H1 (cell line): ENCODE measurements at regions not wholly inside any gene's neighbourhood (a gene's known extent, or its start where the extent isn't known, plus 50 kb on each side); places are given as distances from the start of the nearest gene placed in this dataset.

Experiments
- CTCF ChIA-PET: fragments of 300-600 bp; sonication (Branson Sonifier 250); formaldehyde crosslinking; loops from one replicate; lab custom pipeline; 2021; ENCODE audit not compliant: partially characterized antibody; lab: Charles Lee
- POLR2A ChIA-PET: fragments of 300-600 bp; sonication (Branson Sonifier 250); formaldehyde crosslinking; loops from one replicate; lab custom pipeline; 2021; ENCODE audit warnings: inconsistent platforms; ENCODE audit not compliant: partially characterized antibody; lab: Charles Lee
- DNase-seq, 2 experiments: peaks; one replicate each; pipeline versions ENCODE4 v3.0.0 to v3.0.0-alpha.2; 2010 to 2022; ENCODE audit warnings: low spot score in 2 of 2, low read depth in 1 of 2, mixed read lengths in 1 of 2
- FAIRE-seq: peaks from 2 replicates; lab custom pipeline; 2011; peaks lifted over from hg19 to GRCh38; lab: Jason Lieb, UNC
- H2AFZ ChIP-seq: 2 replicates; pipeline ENCODE4 v1.8.1; 2012; ENCODE audit warnings: low read length, inconsistent platforms
- H2AK5ac ChIP-seq: 2 replicates; pipeline ENCODE4 v1.6.1; 2013; ENCODE audit warnings: low read depth, low read length
- H2BK120ac ChIP-seq: replicated peaks from 2 replicates; pipeline ENCODE3; 2013; ENCODE audit warnings: low read depth, low read length, inconsistent platforms
- H2BK12ac ChIP-seq: 2 replicates; pipeline ENCODE4 v1.6.1; 2013; ENCODE audit warnings: low read depth, low read length
- H2BK15ac ChIP-seq: 2 replicates; pipeline ENCODE4 v1.6.1; 2013; ENCODE audit warnings: low read length
- H2BK20ac ChIP-seq: 2 replicates; pipeline ENCODE4 v1.6.1; 2013; ENCODE audit warnings: low read length
- H2BK5ac ChIP-seq: 2 replicates; pipeline ENCODE4 v1.6.1; 2013; ENCODE audit warnings: low read depth, low read length
- H3K14ac ChIP-seq: 2 replicates; pipeline ENCODE4 v1.6.1; 2013; ENCODE audit warnings: inconsistent platforms; ENCODE audit not compliant: insufficient read length
- H3K18ac ChIP-seq: 2 replicates; pipeline ENCODE4 v1.6.1; 2013; ENCODE audit warnings: low read length; ENCODE audit errors: extremely low read depth
- H3K23ac ChIP-seq: 2 replicates; pipeline ENCODE4 v1.6.1; 2013; ENCODE audit warnings: inconsistent platforms; ENCODE audit not compliant: insufficient read length
- H3K23me2 ChIP-seq: 2 replicates; pipeline ENCODE4 v1.6.1; 2013; ENCODE audit warnings: low read depth, low read length
- H3K27ac ChIP-seq: 2 replicates; pipeline ENCODE4 v1.6.1; 2011; ENCODE audit warnings: low read depth, low read length, inconsistent platforms
- H3K27me3 ChIP-seq, 4 experiments: replicated peaks in 1 of 4; 1 replicate in 1 of 4; 2 replicates in 3 of 4; pipeline versions ENCODE4 v1.6.1 to v1.8.1; 2011 to 2013; ENCODE audit warnings: low read length in 3 of 4, mild to moderate bottlenecking in 3 of 4, inconsistent platforms in 2 of 4, mixed read lengths in 2 of 4, moderate library complexity in 1 of 4; ENCODE audit not compliant: control insufficient read depth in 3 of 4, insufficient read depth in 3 of 4; ENCODE audit errors: extremely low read depth in 1 of 4
- H3K36me3 ChIP-seq, 4 experiments: 2 replicates each; pipeline versions ENCODE4 v1.6.1 to v1.8.1; 2011 to 2013; ENCODE audit warnings: mild to moderate bottlenecking in 4 of 4, low read length in 3 of 4, moderate library complexity in 2 of 4, control low read depth in 1 of 4, inconsistent platforms in 1 of 4; ENCODE audit not compliant: insufficient read depth in 4 of 4, control insufficient read depth in 2 of 4
- H3K4ac ChIP-seq: replicated peaks from 2 replicates; pipeline ENCODE3; 2013; ENCODE audit warnings: low read length, low read depth, mixed read lengths, inconsistent platforms; ENCODE audit not compliant: insufficient read length
- H3K4me1 ChIP-seq, 4 experiments: replicated peaks in 1 of 4; 1 replicate in 1 of 4; 2 replicates in 3 of 4; pipeline versions ENCODE4 v1.6.1 to v1.8.1; 2011 to 2013; ENCODE audit warnings: low read length in 3 of 4, inconsistent platforms in 2 of 4, mixed read lengths in 1 of 4; ENCODE audit not compliant: insufficient read depth in 4 of 4, control insufficient read depth in 3 of 4
- H3K4me2 ChIP-seq, 2 experiments: 2 replicates each; pipeline versions ENCODE4 v1.6.1 to v1.8.1; 2011 to 2013; ENCODE audit warnings: low read depth in 2 of 2, low read length in 2 of 2, control low read depth in 1 of 2, inconsistent platforms in 1 of 2, mild to moderate bottlenecking in 1 of 2; ENCODE audit not compliant: insufficient read depth in 1 of 2
- H3K4me3 ChIP-seq, 4 experiments: fragments of 200-600, 300-600 bp in 1 of 4; sonication (generic), shearing (Covaris generic), sonication (Bioruptor Twin) in 1 of 4; 2 replicates each; pipeline versions ENCODE4 v1.5.1 to v1.8.1; 2011 to 2016; ENCODE audit warnings: low read length in 4 of 4, low read depth in 3 of 4, control low read depth in 2 of 4, inconsistent platforms in 2 of 4, mild to moderate bottlenecking in 2 of 4, mixed read lengths in 1 of 4, moderate library complexity in 1 of 4; ENCODE audit not compliant: insufficient read depth in 2 of 4; ENCODE audit errors: extremely low read depth in 1 of 4
- H3K56ac ChIP-seq: replicated peaks from 2 replicates; pipeline ENCODE3; 2013; ENCODE audit warnings: low read depth, mild to moderate bottlenecking, mixed read lengths, low read length, inconsistent platforms; ENCODE audit not compliant: insufficient read length
- H3K79me1 ChIP-seq: 2 replicates; pipeline ENCODE4 v1.6.1; 2013; ENCODE audit warnings: low read depth, low read length, control low read depth
- H3K79me2 ChIP-seq, 2 experiments: 2 replicates each; pipeline versions ENCODE4 v1.6.1 to v1.8.1; 2012 to 2013; ENCODE audit warnings: low read length in 2 of 2, mild to moderate bottlenecking in 2 of 2, inconsistent platforms in 1 of 2; ENCODE audit not compliant: insufficient read depth in 2 of 2, control insufficient read depth in 1 of 2
- H3K9ac ChIP-seq, 4 experiments: replicated peaks in 1 of 4; 1 replicate in 1 of 4; 2 replicates in 3 of 4; pipeline versions ENCODE4 v1.6.1 to v1.8.1; 2011 to 2013; ENCODE audit warnings: low read depth in 3 of 4, low read length in 3 of 4, control low read depth in 2 of 4, mild to moderate bottlenecking in 2 of 4, moderate library complexity in 2 of 4, inconsistent platforms in 1 of 4; ENCODE audit errors: extremely low read depth in 1 of 4
- H3K9me3 ChIP-seq, 2 experiments: 2 replicates each; pipeline versions ENCODE4 v1.6.1 to v1.8.1; 2012 to 2013; ENCODE audit warnings: mild to moderate bottlenecking in 2 of 2, moderate library complexity in 2 of 2, control low read depth in 1 of 2, inconsistent platforms in 1 of 2, low read depth in 1 of 2, low read length in 1 of 2, mixed read lengths in 1 of 2; ENCODE audit not compliant: insufficient read depth in 2 of 2
- H4K20me1 ChIP-seq, 2 experiments: replicated peaks in 1 of 2; 2 replicates each; pipeline versions ENCODE3 to v1.8.1; 2011 to 2013; ENCODE audit warnings: inconsistent platforms in 2 of 2, low read length in 2 of 2, mild to moderate bottlenecking in 1 of 2; ENCODE audit not compliant: insufficient read depth in 2 of 2, control insufficient read depth in 1 of 2
- H4K5ac ChIP-seq: 2 replicates; pipeline ENCODE4 v1.6.1; 2013; ENCODE audit warnings: low read length, low read depth, mixed read lengths, inconsistent platforms; ENCODE audit not compliant: insufficient read length
- H4K8ac ChIP-seq: 2 replicates; pipeline ENCODE4 v1.8.0; 2013; ENCODE audit warnings: mild to moderate bottlenecking, moderate library complexity, low read length, inconsistent platforms; ENCODE audit not compliant: insufficient read depth; ENCODE audit errors: extremely low read depth
- H4K91ac ChIP-seq: replicated peaks from 2 replicates; pipeline ENCODE3; 2013; ENCODE audit warnings: low read length, mixed read lengths, inconsistent platforms; ENCODE audit not compliant: insufficient read length
- CHD1 ChIP-seq: IDR thresholded peaks from 2 replicates; pipeline ENCODE4 v1.6.1; 2012; ENCODE audit warnings: low read depth, low read length, improper control_type of control experiment
- FOSL1 ChIP-seq: IDR thresholded peaks from 2 replicates; pipeline ENCODE4 v1.6.1; 2011; ENCODE audit warnings: mild to moderate bottlenecking, low read depth, low read length, moderate library complexity; ENCODE audit not compliant: insufficient read depth
- GABPA ChIP-seq: IDR thresholded peaks from 2 replicates; pipeline ENCODE4 v1.6.1; 2011; ENCODE audit warnings: mild to moderate bottlenecking, low read length, moderate library complexity, borderline replicate concordance; ENCODE audit not compliant: insufficient read depth
- HDAC2 ChIP-seq, 2 experiments: fragments of 300-600 bp in 1 of 2; sonication (generic) in 1 of 2; IDR thresholded peaks; 2 replicates each; pipeline ENCODE4 v1.6.1; 2011 to 2012; ENCODE audit warnings: low read depth in 2 of 2, low read length in 2 of 2, mild to moderate bottlenecking in 2 of 2, moderate library complexity in 2 of 2, borderline replicate concordance in 1 of 2, inconsistent platforms in 1 of 2
- JUND ChIP-seq: IDR thresholded peaks from 2 replicates; pipeline ENCODE4 v1.6.1; 2011; ENCODE audit warnings: mild to moderate bottlenecking, improper control_type of control experiment, low read length
- KDM1A ChIP-seq: fragments of 200-600, 300-600 bp; sonication (generic); IDR thresholded peaks from 2 replicates; pipeline ENCODE4 v1.7.1; 2016; ENCODE audit warnings: mild to moderate bottlenecking, low read length, borderline replicate concordance
- MAFK ChIP-seq: IDR thresholded peaks from 2 replicates; pipeline ENCODE4 v1.6.1; 2012; ENCODE audit warnings: low read depth, mild to moderate bottlenecking, improper control_type of control experiment, low read length
- RAD21 ChIP-seq, 2 experiments: IDR thresholded peaks in 1 of 2; conservative IDR thresholded peaks in 1 of 2; 2 replicates each; pipeline ENCODE4 v1.6.1; 2011; ENCODE audit warnings: low read depth in 2 of 2, low read length in 2 of 2, improper control_type of control experiment in 1 of 2, inconsistent platforms in 1 of 2, mild to moderate bottlenecking in 1 of 2, moderate library complexity in 1 of 2
- SIRT6 ChIP-seq: IDR thresholded peaks from one replicate; pipeline ENCODE4 v1.7.1; 2012; ENCODE audit warnings: low read length, inconsistent platforms
- SRF ChIP-seq: IDR thresholded peaks from 2 replicates; pipeline ENCODE4 v1.6.1; 2011; ENCODE audit warnings: mild to moderate bottlenecking, low read depth, low read length, moderate library complexity
- TEAD4 ChIP-seq: IDR thresholded peaks from 2 replicates; pipeline ENCODE4 v1.6.1; 2012; ENCODE audit warnings: low read depth, low read length, inconsistent platforms, mixed read lengths
- WGBS, 2 experiments: shearing (Covaris generic) in 1 of 2; methylation state at CpG; one replicate each; pipeline versions ENCODE4 v1.1.6 to v1.1.7; 2013 to 2015; ENCODE audit warnings: low lambda C conversion rate in 2 of 2, mixed read lengths in 2 of 2, inconsistent platforms in 1 of 2, low coverage in 1 of 2, missing lambda C conversion rate in 1 of 2; ENCODE audit not compliant: insufficient replicate concordance in 2 of 2, insufficient coverage in 1 of 2, insufficient read length in 1 of 2; ENCODE audit errors: extremely low coverage in 1 of 2, missing lambda C conversion rate in 1 of 2; 5-methylcytosine and 5-hydroxymethylcytosine counted together
- TF ChIP-seq, protein P1 (sequence below): IDR thresholded peaks from 2 replicates; pipeline ENCODE4 v1.6.1; 2012; ENCODE audit warnings: low read length, inconsistent platforms
- TF ChIP-seq, protein P2 (sequence below): IDR thresholded peaks from 2 replicates; pipeline ENCODE4 v1.6.1; 2012; ENCODE audit warnings: inconsistent platforms

DNA sequence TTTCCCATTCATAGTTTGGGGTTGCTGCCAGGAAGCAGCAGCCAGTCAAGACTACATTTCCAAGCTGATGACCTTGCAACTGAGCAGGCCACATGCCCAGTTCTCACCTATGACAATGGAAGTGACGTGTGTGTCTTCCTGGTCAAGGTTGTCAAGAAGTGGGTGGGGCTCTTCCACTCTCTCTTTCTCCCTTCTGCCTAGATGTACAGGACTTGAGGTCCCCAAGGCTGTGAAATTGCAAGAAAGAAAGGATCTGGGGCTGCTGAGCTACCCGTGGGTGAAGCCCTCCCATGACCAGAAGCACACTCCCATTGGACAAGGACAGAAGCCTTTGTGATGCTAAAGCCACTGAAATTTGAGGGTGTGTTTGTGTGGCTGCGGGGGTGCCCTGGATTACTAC, 175.1 kb downstream of the LINC00237 start:
- Histone ChIP-seq H3K4me3 (no peak overlapping the region), H2AK5ac (no peak overlapping the region), H3K79me2 (no peaks in the 10 kb centered on the region), H2AFZ (no peak overlapping the region), H3K23ac (no peak overlapping the region), H2BK5ac (no peak overlapping the region), H2BK15ac (no peak overlapping the region), H3K9me3 (no peaks in the 10 kb centered on the region), H3K27me3 (no peaks in the 10 kb centered on the region), H3K79me1 (no peaks in the 10 kb centered on the region), H3K9ac (no peak overlapping the region), H4K91ac (no peak overlapping the region), H3K14ac (no peak overlapping the region), H3K27ac (no peak overlapping the region), H4K5ac (no peak overlapping the region), H3K4ac (no peak overlapping the region), H2BK20ac (no peak overlapping the region), H3K56ac (no peak overlapping the region), H3K23me2 (no peaks in the 10 kb centered on the region; the same call in 1 of the 2 replicates), H3K4me1 (peaks cover 0 to 2% (median 1%) of the 10 kb centered on the region in 4 experiments; a peak in 2 of 7 replicates), H3K4me2 (no peak overlapping the region), H4K8ac (no peak overlapping the region), H3K36me3 (no peaks in the 10 kb centered on the region), H2BK12ac (no peak overlapping the region), H2BK120ac (no peak overlapping the region), H4K20me1 (no peaks in the 10 kb centered on the region), H3K18ac (no peak overlapping the region)
- FAIRE-seq (no peak), DNase-seq (no peak)
- WGBS, 2 experiments: 84% methylated on average over 3 of the region's 3 CpGs; no CpG with 5 or more reads in 1 of the 2 experiments
- CTCF ChIA-PET: no interaction called here
- POLR2A ChIA-PET: no interaction called here
- TF ChIP-seq TEAD4 (no peak), MAFK (no peak), HDAC2 (IDR thresholded peaks at IDR 0.05; ENCODE audit: borderline replicate concordance in 1 of 2, low read depth in 2 of 2, low read length in 2 of 2) (no peak), CHD1 (no peak), SIRT6 (no peak), KDM1A (no peak), GABPA (no peak), SRF (no peak), FOSL1 (no peak), RAD21 (IDR thresholded peaks at IDR 0.05 in 1 of 2, conservative IDR thresholded peaks at IDR 0.05 in 1 of 2; ENCODE audit: low read depth in 2 of 2, low read length in 2 of 2) (no peak), JUND (no peak)
- TF ChIP-seq, protein P1, sequence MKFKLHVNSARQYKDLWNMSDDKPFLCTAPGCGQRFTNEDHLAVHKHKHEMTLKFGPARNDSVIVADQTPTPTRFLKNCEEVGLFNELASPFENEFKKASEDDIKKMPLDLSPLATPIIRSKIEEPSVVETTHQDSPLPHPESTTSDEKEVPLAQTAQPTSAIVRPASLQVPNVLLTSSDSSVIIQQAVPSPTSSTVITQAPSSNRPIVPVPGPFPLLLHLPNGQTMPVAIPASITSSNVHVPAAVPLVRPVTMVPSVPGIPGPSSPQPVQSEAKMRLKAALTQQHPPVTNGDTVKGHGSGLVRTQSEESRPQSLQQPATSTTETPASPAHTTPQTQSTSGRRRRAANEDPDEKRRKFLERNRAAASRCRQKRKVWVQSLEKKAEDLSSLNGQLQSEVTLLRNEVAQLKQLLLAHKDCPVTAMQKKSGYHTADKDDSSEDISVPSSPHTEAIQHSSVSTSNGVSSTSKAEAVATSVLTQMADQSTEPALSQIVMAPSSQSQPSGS: no peak
- TF ChIP-seq, protein P2, sequence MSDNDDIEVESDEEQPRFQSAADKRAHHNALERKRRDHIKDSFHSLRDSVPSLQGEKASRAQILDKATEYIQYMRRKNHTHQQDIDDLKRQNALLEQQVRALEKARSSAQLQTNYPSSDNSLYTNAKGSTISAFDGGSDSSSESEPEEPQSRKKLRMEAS: no peak
